ENCODE measurements at regions not wholly inside any gene's neighbourhood (a gene's known extent, or its start where the extent isn't known, plus 50 kb on each side); places are given as distances from the start of the nearest gene placed in this dataset.

DNA sequence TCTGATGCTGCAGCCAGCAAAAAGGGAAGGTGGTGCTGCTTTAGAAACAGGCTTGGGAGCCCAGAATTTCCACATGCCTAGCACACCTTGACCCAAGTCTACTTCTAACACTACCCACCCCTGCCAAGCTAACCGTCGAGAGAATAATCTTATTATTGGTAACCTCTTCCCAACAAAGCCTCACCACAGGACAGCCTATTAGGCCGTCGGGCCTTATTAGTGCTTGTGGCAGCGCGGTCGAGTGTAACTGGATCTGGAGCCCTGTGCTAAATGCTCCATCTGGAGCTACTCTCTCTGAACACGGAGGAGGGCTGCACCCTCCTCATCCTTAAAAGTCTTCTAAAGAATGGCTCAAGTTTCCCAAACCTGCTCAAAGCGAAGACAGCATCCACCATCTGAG lies 165.5 kb upstream of the NFIA start:
- TF ChIP-seq, protein P1, sequence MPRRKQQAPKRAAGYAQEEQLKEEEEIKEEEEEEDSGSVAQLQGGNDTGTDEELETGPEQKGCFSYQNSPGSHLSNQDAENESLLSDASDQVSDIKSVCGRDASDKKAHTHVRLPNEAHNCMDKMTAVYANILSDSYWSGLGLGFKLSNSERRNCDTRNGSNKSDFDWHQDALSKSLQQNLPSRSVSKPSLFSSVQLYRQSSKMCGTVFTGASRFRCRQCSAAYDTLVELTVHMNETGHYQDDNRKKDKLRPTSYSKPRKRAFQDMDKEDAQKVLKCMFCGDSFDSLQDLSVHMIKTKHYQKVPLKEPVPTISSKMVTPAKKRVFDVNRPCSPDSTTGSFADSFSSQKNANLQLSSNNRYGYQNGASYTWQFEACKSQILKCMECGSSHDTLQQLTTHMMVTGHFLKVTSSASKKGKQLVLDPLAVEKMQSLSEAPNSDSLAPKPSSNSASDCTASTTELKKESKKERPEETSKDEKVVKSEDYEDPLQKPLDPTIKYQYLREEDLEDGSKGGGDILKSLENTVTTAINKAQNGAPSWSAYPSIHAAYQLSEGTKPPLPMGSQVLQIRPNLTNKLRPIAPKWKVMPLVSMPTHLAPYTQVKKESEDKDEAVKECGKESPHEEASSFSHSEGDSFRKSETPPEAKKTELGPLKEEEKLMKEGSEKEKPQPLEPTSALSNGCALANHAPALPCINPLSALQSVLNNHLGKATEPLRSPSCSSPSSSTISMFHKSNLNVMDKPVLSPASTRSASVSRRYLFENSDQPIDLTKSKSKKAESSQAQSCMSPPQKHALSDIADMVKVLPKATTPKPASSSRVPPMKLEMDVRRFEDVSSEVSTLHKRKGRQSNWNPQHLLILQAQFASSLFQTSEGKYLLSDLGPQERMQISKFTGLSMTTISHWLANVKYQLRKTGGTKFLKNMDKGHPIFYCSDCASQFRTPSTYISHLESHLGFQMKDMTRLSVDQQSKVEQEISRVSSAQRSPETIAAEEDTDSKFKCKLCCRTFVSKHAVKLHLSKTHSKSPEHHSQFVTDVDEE (CRISPR knock-in tag; IDR thresholded peaks at IDR 0.05) = no peak
- TF ChIP-seq, protein P2, sequence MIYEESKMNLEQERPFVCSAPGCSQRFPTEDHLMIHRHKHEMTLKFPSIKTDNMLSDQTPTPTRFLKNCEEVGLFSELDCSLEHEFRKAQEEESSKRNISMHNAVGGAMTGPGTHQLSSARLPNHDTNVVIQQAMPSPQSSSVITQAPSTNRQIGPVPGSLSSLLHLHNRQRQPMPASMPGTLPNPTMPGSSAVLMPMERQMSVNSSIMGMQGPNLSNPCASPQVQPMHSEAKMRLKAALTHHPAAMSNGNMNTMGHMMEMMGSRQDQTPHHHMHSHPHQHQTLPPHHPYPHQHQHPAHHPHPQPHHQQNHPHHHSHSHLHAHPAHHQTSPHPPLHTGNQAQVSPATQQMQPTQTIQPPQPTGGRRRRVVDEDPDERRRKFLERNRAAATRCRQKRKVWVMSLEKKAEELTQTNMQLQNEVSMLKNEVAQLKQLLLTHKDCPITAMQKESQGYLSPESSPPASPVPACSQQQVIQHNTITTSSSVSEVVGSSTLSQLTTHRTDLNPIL (CRISPR knock-in tag; IDR thresholded peaks at IDR 0.05; ENCODE audit: low read depth) = no peak
- TF ChIP-seq CSDC2 (CRISPR knock-in tag; IDR thresholded peaks at IDR 0.05) = no peak
- no peak for TF ChIP-seq GLIS3 (CRISPR knock-in tag; IDR thresholded peaks at IDR 0.05)
